ENCODE measurements at regions not wholly inside any gene's neighbourhood (a gene's known extent, or its start where the extent isn't known, plus 50 kb on each side); places are given as distances from the start of the nearest gene placed in this dataset.
A peak's percentile ranks its signal among the peaks of the same experiment; 100 is the strongest.

DNA sequence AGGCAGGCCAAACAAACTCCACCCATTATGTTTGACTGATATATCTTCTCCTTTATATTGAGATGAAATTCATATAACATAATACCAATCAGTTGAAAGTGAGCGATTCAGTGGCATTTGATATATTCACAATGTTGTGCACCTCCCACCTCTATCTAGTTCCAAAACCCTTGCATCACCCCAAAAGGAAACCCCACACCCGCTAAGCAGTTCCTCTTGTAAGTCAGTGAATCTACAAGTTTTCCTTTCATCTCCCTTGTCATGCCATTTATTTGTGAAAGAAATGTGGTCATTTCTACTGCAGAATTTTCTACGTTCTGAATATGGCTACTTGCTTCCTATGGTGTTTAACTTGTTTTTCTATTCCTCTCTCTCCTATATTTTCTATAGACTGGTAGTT lies 99.4 kb upstream of the PTPN3 start:
- H3K4me1 Mint-ChIP-seq = peaks cover 19% of the 10 kb centered on the region

DNA sequence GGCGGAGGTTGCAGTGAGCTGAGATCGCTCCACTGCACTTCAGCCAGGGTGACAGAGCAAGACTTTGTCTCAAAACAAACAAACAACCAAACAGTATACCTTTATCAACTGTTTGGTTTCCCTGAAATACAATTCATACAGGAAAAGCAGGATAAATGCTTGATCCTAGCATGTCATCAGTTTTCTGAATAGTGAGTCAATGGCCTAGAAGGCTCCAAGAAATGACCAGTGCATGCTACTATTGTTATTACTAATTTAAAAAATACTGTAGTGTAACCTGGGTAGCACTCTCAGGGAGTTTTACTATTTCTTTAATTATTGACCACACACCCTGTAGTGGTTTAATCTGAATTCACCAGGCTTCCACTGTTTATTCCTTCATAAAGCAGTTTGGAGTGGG lies 101.0 kb upstream of the PTPN3 start:
- Mint-ChIP-seq H3K4me3 (no peak overlapping the region), H3K9me3 (peaks cover 10% of the 10 kb centered on the region), H3K27ac (no peak overlapping the region), H3K36me3 (ENCODE audit: low read depth) (no peaks in the 10 kb centered on the region), H3K4me1 (peaks cover 8% of the 10 kb centered on the region), H3K27me3 (ENCODE audit: low read depth, poor library complexity) (peaks cover 6% of the 10 kb centered on the region)
- no peak for DNase-seq
- TF ChIP-seq, protein P1, sequence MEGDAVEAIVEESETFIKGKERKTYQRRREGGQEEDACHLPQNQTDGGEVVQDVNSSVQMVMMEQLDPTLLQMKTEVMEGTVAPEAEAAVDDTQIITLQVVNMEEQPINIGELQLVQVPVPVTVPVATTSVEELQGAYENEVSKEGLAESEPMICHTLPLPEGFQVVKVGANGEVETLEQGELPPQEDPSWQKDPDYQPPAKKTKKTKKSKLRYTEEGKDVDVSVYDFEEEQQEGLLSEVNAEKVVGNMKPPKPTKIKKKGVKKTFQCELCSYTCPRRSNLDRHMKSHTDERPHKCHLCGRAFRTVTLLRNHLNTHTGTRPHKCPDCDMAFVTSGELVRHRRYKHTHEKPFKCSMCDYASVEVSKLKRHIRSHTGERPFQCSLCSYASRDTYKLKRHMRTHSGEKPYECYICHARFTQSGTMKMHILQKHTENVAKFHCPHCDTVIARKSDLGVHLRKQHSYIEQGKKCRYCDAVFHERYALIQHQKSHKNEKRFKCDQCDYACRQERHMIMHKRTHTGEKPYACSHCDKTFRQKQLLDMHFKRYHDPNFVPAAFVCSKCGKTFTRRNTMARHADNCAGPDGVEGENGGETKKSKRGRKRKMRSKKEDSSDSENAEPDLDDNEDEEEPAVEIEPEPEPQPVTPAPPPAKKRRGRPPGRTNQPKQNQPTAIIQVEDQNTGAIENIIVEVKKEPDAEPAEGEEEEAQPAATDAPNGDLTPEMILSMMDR (IDR thresholded peaks at IDR 0.05) = no peak

More for the DNA sequence above, 99.4 kb upstream of the PTPN3 start:
- peaks cover 10% of the 10 kb centered on the region for H3K9me3 Mint-ChIP-seq
- TF ChIP-seq, protein P1 (IDR thresholded peaks at IDR 0.05) = no peak
- H3K27me3 Mint-ChIP-seq (ENCODE audit: low read depth, poor library complexity) = peaks cover 3% of the 10 kb centered on the region
- H3K27ac Mint-ChIP-seq = no peak overlapping the region
- no peaks in the 10 kb centered on the region for H3K36me3 Mint-ChIP-seq (ENCODE audit: low read depth)
- H3K4me3 Mint-ChIP-seq = no peak overlapping the region
- no peak for DNase-seq

DNA sequence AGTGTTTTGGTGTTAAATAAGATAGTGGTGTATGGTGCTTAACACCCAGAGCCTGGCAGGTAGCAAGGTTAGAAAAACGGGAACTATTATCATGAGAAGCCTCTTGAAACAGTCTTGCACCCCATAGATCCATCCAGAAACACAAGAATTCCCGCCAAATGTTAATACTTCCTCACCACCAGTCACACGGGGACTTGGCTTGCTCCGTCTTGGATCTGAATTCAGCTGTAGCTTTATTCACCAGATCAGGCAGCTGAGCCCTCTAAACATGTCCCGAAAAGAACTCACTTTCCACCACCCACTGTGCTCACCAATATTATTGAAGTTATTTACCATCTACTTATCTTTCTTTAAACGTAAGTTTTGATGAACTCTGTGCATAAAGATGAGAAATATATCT lies 101.6 kb upstream of the PTPN3 start:
- peaks cover 8% of the 10 kb centered on the region for H3K9me3 Mint-ChIP-seq
- H3K27ac Mint-ChIP-seq = no peak overlapping the region
- TF ChIP-seq, protein P1 (IDR thresholded peaks at IDR 0.05) = no peak
- no peak for DNase-seq
- H3K4me3 Mint-ChIP-seq = no peak overlapping the region
- H3K4me1 Mint-ChIP-seq = peaks cover 2% of the 10 kb centered on the region
- peaks cover 6% of the 10 kb centered on the region for H3K27me3 Mint-ChIP-seq (ENCODE audit: low read depth, poor library complexity)
- no peaks in the 10 kb centered on the region for H3K36me3 Mint-ChIP-seq (ENCODE audit: low read depth)

DNA sequence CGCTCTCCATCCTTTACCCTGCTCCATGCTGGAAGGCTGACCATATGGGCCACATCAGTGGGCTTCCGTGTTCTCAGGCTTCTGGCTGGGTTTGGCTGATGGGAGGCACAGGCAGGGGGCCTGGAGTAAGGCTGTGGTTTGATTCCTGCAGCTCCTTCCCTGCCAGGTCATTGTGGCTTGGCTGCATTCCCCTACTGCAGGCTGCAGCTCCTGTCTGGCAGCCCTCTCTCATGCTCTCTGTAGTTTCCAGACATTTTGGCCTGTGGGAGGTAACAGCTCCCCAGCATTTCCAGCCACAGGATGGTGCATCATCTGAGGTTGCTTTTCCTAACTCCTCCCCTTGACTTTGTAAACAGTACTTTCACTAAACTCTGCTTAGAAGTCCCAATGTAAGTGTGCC lies 102.0 kb upstream of the PTPN3 start:
- Mint-ChIP-seq H3K36me3 (ENCODE audit: low read depth) (no peaks in the 10 kb centered on the region), H3K9me3 (peaks cover 6% of the 10 kb centered on the region), H3K27me3 (ENCODE audit: low read depth, poor library complexity) (peaks cover 6% of the 10 kb centered on the region), H3K4me1 (no peaks in the 10 kb centered on the region), H3K27ac (peak overlapping the region; percentile 22), H3K4me3 (no peak overlapping the region)
- TF ChIP-seq, protein P1 (IDR thresholded peaks at IDR 0.05) = no peak
- no peak for DNase-seq

DNA sequence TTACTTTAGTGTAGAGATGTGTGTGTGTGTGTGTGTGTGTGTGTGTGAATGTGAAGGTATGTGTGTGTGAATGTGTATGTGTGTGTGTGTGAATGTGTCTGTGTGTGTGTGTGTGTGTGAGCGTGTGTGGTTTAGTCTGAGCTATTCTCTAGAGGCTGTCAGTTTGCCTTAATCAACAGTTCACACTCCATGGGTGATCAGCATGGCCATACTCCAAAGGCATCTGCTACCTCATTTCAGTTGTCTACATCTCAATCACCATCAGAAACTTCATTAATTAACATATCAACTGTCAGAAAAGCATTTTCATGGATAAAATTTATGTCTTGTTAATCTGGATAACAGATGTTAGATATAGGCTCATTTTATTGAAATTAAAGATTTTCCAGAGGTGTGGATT lies 103.1 kb upstream of the PTPN3 start:
- H3K4me3 Mint-ChIP-seq = no peak overlapping the region
- H3K4me1 Mint-ChIP-seq = no peaks in the 10 kb centered on the region
- no peak overlapping the region for H3K27ac Mint-ChIP-seq
- DNase-seq = no peak
- TF ChIP-seq, protein P1 (IDR thresholded peaks at IDR 0.05) = no peak
- H3K36me3 Mint-ChIP-seq (ENCODE audit: low read depth) = no peaks in the 10 kb centered on the region
- peaks cover 6% of the 10 kb centered on the region for H3K9me3 Mint-ChIP-seq
- peaks cover 6% of the 10 kb centered on the region for H3K27me3 Mint-ChIP-seq (ENCODE audit: low read depth, poor library complexity)

- H3K27me3 Mint-ChIP-seq (ENCODE audit: low read depth, poor library complexity) = peaks cover 6% of the 10 kb centered on the region
- no peak for DNase-seq
- H3K9me3 Mint-ChIP-seq = peaks cover 6% of the 10 kb centered on the region
- no peaks in the 10 kb centered on the region for H3K36me3 Mint-ChIP-seq (ENCODE audit: low read depth)
- no peak overlapping the region for H3K4me3 Mint-ChIP-seq
- no peaks in the 10 kb centered on the region for H3K4me1 Mint-ChIP-seq
- no peak overlapping the region for H3K27ac Mint-ChIP-seq
- TF ChIP-seq, protein P1 (IDR thresholded peaks at IDR 0.05) = no peak
These were observed 104.9 kb upstream of the PTPN3 start for GRCh38 chr9:109602987-109603386.
